Neural cell (in vitro differentiated cells): ENCODE measurements at regions not wholly inside any gene's neighbourhood (a gene's known extent, or its start where the extent isn't known, plus 50 kb on each side); places are given as distances from the start of the nearest gene placed in this dataset.

ENCODE experiments used
- H2AFZ ChIP-seq: fragments of 200-600, 300-800 bp; sonication (generic), shearing (Covaris generic); 2 replicates; pipeline ENCODE4 v1.6.0; 2014; ENCODE audit warnings: low read depth, mild to moderate bottlenecking, antibody characterized with exemption, low read length, moderate library complexity
- H3F3A ChIP-seq: fragments of 200-600 bp; shearing (Covaris generic); 2 replicates; pipeline ENCODE4 v1.6.1; 2016; ENCODE audit warnings: mild to moderate bottlenecking, moderate library complexity, mixed read lengths, antibody characterized with exemption, low read length; ENCODE audit not compliant: insufficient read depth, poor library complexity, severe bottlenecking
- H3K27ac ChIP-seq: fragments of 200-600, 300-800 bp; sonication (generic), shearing (Covaris generic); 2 replicates; pipeline ENCODE4 v1.5.1; 2014; ENCODE audit warnings: mild to moderate bottlenecking, low read length, moderate library complexity
- H3K27me3 ChIP-seq: fragments of 300-800, 200-600 bp; sonication (generic), shearing (Covaris generic); 2 replicates; pipeline ENCODE4 v1.6.0; 2014; ENCODE audit warnings: mild to moderate bottlenecking, low read depth, low read length, moderate library complexity; ENCODE audit not compliant: insufficient read depth
- H3K36me3 ChIP-seq: fragments of 300-800, 200-600 bp; sonication (generic), shearing (Covaris generic); 2 replicates; pipeline ENCODE4 v1.5.1; 2014; ENCODE audit warnings: mild to moderate bottlenecking, antibody characterized with exemption, low read length, moderate library complexity; ENCODE audit not compliant: insufficient read depth
- H3K4me2 ChIP-seq: fragments of 300-800, 200-600 bp; sonication (generic), shearing (Covaris generic); 2 replicates; pipeline ENCODE4 v1.6.0; 2014; ENCODE audit warnings: mild to moderate bottlenecking, low read length
- H3K4me3 ChIP-seq: fragments of 300-800, 200-600 bp; sonication (generic), shearing (Covaris generic); 2 replicates; pipeline ENCODE4 v1.5.1; 2014; ENCODE audit warnings: mild to moderate bottlenecking, low read length, moderate library complexity
- H3K79me2 ChIP-seq: fragments of 200-600 bp; shearing (Covaris generic); replicated peaks from 2 replicates; pipeline ENCODE4 v1.6.0; 2014; ENCODE audit warnings: mild to moderate bottlenecking, low read length, moderate library complexity; ENCODE audit not compliant: insufficient read depth
- H3K9ac ChIP-seq: fragments of 300-800, 200-600 bp; sonication (generic), shearing (Covaris generic); 2 replicates; pipeline ENCODE4 v1.6.1; 2016; ENCODE audit warnings: mild to moderate bottlenecking, low read length, mixed read lengths
- H3K9me2 ChIP-seq: fragments of 200-600 bp; shearing (Covaris generic); 2 replicates; pipeline ENCODE4 v1.6.1; 2016; ENCODE audit warnings: mild to moderate bottlenecking, low read length, mixed read lengths; ENCODE audit not compliant: insufficient read depth
- H3K9me3 ChIP-seq: fragments of 200-600, 300-800 bp; sonication (generic), shearing (Covaris generic); 2 replicates; pipeline ENCODE4 v1.6.1; 2016; ENCODE audit warnings: mild to moderate bottlenecking, mixed run types, low read length, moderate library complexity, mixed read lengths
- H4K20me1 ChIP-seq: fragments of 200-600 bp; shearing (Covaris generic); 2 replicates; pipeline ENCODE4 v1.6.1; 2016; ENCODE audit warnings: mild to moderate bottlenecking, mixed run types; ENCODE audit not compliant: insufficient read depth
- EP300 ChIP-seq: fragments of 450-650 bp; conservative IDR thresholded peaks from 2 replicates; pipeline ENCODE4 v1.6.1; 2014; ENCODE audit warnings: antibody characterized with exemption, mild to moderate bottlenecking, moderate library complexity; ENCODE audit not compliant: poor library complexity, severe bottlenecking
- EZH2 ChIP-seq: fragments of 200-600, 300-800 bp; shearing (Covaris generic), sonication (generic); IDR thresholded peaks from 2 replicates; pipeline ENCODE4 v1.6.1; 2014; ENCODE audit warnings: antibody characterized with exemption, low read length, borderline replicate concordance, mild to moderate bottlenecking; ENCODE audit not compliant: insufficient read depth, poor library complexity, severe bottlenecking
- MXI1 ChIP-seq: fragments of 450-650 bp; conservative IDR thresholded peaks from 2 replicates; pipeline ENCODE4 v1.6.1; 2014; ENCODE audit warnings: antibody characterized with exemption, mild to moderate bottlenecking; ENCODE audit not compliant: poor library complexity, severe bottlenecking
- POLR2AphosphoS5 ChIP-seq: IDR thresholded peaks from 2 replicates; pipeline ENCODE4 v1.6.1; 2012
- RAD21 ChIP-seq: fragments of 450-650 bp; conservative IDR thresholded peaks from 2 replicates; pipeline ENCODE4 v1.6.1; 2014; ENCODE audit warnings: antibody characterized with exemption, mild to moderate bottlenecking, moderate library complexity
- SMC3 ChIP-seq: fragments of 450-650 bp; conservative IDR thresholded peaks from 2 replicates; pipeline ENCODE4 v1.6.1; 2014; ENCODE audit warnings: antibody characterized with exemption, mild to moderate bottlenecking, moderate library complexity; ENCODE audit not compliant: poor library complexity
- TAF1 ChIP-seq: IDR thresholded peaks from 2 replicates; pipeline ENCODE4 v1.6.1; 2012; ENCODE audit warnings: low read depth
- TF ChIP-seq, protein P1 (sequence below): IDR thresholded peaks from 2 replicates; pipeline ENCODE4 v1.6.1; 2012; ENCODE audit warnings: borderline replicate concordance
- TF ChIP-seq, protein P2 (sequence below): fragments of 450-650 bp; IDR thresholded peaks from 2 replicates; pipeline ENCODE4 v1.5.1; 2014; ENCODE audit warnings: antibody characterized with exemption, mild to moderate bottlenecking, moderate library complexity; ENCODE audit not compliant: poor library complexity, severe bottlenecking

DNA sequence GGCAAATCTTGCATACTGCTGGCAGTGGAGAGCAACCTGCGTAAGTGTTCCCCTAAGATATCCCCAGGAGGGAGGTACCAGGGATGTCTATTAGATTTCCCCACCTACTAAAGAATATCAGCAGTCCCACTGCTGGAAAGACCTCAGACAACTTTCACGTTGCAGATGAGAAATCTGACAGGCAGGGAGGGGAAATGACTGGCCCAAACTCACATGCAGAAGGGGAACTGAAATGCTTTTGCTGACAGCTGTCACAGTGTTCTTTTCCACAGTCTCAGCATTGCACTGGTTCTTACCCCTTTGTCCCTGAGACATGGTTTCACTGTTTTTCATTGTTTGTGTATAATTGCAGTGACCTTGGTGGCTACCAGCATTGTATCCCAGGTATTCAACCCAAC, 84.8 kb upstream of the ATP1A1 start:
- no peaks in the 10 kb centered on the region for H4K20me1 ChIP-seq
- H3K79me2 ChIP-seq = no peaks in the 10 kb centered on the region
- H3K9ac ChIP-seq = no peak overlapping the region
- TF ChIP-seq RAD21 = no peak
- TF ChIP-seq EP300 = no peak
- TF ChIP-seq SMC3 = no peak
- TF ChIP-seq, protein P1, sequence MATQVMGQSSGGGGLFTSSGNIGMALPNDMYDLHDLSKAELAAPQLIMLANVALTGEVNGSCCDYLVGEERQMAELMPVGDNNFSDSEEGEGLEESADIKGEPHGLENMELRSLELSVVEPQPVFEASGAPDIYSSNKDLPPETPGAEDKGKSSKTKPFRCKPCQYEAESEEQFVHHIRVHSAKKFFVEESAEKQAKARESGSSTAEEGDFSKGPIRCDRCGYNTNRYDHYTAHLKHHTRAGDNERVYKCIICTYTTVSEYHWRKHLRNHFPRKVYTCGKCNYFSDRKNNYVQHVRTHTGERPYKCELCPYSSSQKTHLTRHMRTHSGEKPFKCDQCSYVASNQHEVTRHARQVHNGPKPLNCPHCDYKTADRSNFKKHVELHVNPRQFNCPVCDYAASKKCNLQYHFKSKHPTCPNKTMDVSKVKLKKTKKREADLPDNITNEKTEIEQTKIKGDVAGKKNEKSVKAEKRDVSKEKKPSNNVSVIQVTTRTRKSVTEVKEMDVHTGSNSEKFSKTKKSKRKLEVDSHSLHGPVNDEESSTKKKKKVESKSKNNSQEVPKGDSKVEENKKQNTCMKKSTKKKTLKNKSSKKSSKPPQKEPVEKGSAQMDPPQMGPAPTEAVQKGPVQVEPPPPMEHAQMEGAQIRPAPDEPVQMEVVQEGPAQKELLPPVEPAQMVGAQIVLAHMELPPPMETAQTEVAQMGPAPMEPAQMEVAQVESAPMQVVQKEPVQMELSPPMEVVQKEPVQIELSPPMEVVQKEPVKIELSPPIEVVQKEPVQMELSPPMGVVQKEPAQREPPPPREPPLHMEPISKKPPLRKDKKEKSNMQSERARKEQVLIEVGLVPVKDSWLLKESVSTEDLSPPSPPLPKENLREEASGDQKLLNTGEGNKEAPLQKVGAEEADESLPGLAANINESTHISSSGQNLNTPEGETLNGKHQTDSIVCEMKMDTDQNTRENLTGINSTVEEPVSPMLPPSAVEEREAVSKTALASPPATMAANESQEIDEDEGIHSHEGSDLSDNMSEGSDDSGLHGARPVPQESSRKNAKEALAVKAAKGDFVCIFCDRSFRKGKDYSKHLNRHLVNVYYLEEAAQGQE = no peak
- no peak for TF ChIP-seq EZH2
- TF ChIP-seq POLR2AphosphoS5 = no peak
- no peak for TF ChIP-seq MXI1
- TF ChIP-seq TAF1 = no peak
- TF ChIP-seq, protein P2, sequence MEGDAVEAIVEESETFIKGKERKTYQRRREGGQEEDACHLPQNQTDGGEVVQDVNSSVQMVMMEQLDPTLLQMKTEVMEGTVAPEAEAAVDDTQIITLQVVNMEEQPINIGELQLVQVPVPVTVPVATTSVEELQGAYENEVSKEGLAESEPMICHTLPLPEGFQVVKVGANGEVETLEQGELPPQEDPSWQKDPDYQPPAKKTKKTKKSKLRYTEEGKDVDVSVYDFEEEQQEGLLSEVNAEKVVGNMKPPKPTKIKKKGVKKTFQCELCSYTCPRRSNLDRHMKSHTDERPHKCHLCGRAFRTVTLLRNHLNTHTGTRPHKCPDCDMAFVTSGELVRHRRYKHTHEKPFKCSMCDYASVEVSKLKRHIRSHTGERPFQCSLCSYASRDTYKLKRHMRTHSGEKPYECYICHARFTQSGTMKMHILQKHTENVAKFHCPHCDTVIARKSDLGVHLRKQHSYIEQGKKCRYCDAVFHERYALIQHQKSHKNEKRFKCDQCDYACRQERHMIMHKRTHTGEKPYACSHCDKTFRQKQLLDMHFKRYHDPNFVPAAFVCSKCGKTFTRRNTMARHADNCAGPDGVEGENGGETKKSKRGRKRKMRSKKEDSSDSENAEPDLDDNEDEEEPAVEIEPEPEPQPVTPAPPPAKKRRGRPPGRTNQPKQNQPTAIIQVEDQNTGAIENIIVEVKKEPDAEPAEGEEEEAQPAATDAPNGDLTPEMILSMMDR = no peak
- H3K27me3 ChIP-seq = no peaks in the 10 kb centered on the region
- H3K36me3 ChIP-seq = no peaks in the 10 kb centered on the region
- no peaks in the 10 kb centered on the region for H3F3A ChIP-seq
- H3K4me2 ChIP-seq = no peak overlapping the region
- no peak overlapping the region for H2AFZ ChIP-seq
- H3K4me3 ChIP-seq = no peak overlapping the region
- no peaks in the 10 kb centered on the region for H3K9me2 ChIP-seq
- no peak overlapping the region for H3K27ac ChIP-seq
- no peaks in the 10 kb centered on the region for H3K9me3 ChIP-seq

DNA sequence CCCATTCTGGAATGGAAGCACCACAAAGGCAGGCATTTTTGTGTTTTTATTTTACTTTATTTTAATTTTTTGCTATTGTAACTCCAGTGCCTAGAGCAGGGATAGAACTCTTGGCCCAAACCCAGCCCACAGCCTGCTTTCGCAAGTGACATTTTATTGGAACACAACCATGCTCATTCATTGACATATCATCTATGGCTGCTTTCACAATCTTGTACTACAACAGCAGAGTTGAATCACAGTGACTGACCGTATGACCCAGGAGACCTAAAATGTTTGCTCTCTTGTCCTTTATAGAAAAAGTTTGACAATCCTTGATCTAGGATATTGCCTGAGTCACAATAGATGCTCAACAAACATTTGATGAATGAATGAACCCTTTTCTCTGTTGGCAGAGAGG, 83.9 kb upstream of the ATP1A1 start:
- H3K9ac ChIP-seq = no peak overlapping the region
- TF ChIP-seq EP300 (no peak), EZH2 (no peak)
- H3K27me3 ChIP-seq = no peaks in the 10 kb centered on the region
- no peaks in the 10 kb centered on the region for H3K36me3 ChIP-seq
- no peak overlapping the region for H3K4me2 ChIP-seq
- no peak overlapping the region for H3K4me3 ChIP-seq
- H3K9me3 ChIP-seq = no peaks in the 10 kb centered on the region
- no peaks in the 10 kb centered on the region for H3K9me2 ChIP-seq
- no peaks in the 10 kb centered on the region for H4K20me1 ChIP-seq
- no peak overlapping the region for H2AFZ ChIP-seq
- no peaks in the 10 kb centered on the region for H3K79me2 ChIP-seq
- H3K27ac ChIP-seq = no peak overlapping the region
- H3F3A ChIP-seq = no peaks in the 10 kb centered on the region

DNA sequence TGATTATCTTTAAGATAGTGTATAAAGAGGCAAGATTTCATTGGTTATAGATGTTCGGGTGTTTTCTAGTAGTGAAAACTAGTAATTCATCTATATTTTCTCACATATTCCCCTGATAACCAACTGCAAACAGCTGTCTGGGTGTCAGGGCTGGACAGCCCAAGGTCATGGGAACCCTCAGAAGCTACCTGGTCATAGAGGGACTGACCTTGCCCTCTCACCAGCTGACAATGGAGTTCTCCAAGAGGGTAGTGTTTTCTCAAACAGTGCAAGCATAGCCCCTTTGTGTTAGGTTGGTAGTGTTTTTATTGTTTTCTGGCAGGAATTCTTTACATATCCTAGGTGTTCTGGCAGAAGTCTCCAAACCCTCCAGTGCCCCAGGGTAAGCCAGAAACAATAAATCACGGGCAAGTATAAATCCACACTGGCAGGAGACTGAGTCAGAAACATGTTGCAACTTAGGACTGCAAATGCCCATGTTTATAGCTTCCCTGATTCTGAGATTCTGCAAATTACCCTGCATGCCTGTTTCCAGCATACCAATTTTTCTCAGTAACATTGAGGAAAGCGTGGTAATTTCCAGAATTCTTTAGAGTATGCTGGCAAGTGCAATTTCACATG, 82.8 kb upstream of the ATP1A1 start:
- TF ChIP-seq EZH2 = no peak
- TF ChIP-seq, protein P1 = no peak
- no peak for TF ChIP-seq MXI1
- TF ChIP-seq EP300 = no peak
- no peak for TF ChIP-seq TAF1
- TF ChIP-seq, protein P2 = no peak
- no peak for TF ChIP-seq SMC3
- no peak for TF ChIP-seq RAD21
- no peak for TF ChIP-seq POLR2AphosphoS5
- Histone ChIP-seq H3K36me3 (no peaks in the 10 kb centered on the region), H3K9ac (no peak overlapping the region), H4K20me1 (no peaks in the 10 kb centered on the region), H3K4me2 (no peak overlapping the region), H3K9me2 (no peaks in the 10 kb centered on the region), H2AFZ (no peak overlapping the region), H3F3A (no peaks in the 10 kb centered on the region), H3K4me3 (no peak overlapping the region), H3K9me3 (no peaks in the 10 kb centered on the region), H3K79me2 (no peaks in the 10 kb centered on the region), H3K27me3 (no peaks in the 10 kb centered on the region), H3K27ac (no peak overlapping the region)
